PFSK-1 (cell line): ENCODE measurements at regions not wholly inside any gene's neighbourhood (a gene's known extent, or its start where the extent isn't known, plus 50 kb on each side); places are given as distances from the start of the nearest gene placed in this dataset.

Source experiments
- POLR2AphosphoS5 ChIP-seq: IDR thresholded peaks from 2 replicates; pipeline ENCODE4 v1.6.1; 2012; ENCODE audit warnings: low read depth, mild to moderate bottlenecking, control low read depth, low read length, moderate library complexity
- TF ChIP-seq, protein P1 (sequence below), 2 experiments: IDR thresholded peaks; 2 replicates each; pipeline versions ENCODE4 v1.6.1 to v1.8.0; 2011 to 2012; ENCODE audit warnings: low read depth in 2 of 2, low read length in 2 of 2, control low read depth in 1 of 2, inconsistent platforms in 1 of 2, mild to moderate bottlenecking in 1 of 2, moderate library complexity in 1 of 2; ENCODE audit not compliant: insufficient read depth in 1 of 2

DNA sequence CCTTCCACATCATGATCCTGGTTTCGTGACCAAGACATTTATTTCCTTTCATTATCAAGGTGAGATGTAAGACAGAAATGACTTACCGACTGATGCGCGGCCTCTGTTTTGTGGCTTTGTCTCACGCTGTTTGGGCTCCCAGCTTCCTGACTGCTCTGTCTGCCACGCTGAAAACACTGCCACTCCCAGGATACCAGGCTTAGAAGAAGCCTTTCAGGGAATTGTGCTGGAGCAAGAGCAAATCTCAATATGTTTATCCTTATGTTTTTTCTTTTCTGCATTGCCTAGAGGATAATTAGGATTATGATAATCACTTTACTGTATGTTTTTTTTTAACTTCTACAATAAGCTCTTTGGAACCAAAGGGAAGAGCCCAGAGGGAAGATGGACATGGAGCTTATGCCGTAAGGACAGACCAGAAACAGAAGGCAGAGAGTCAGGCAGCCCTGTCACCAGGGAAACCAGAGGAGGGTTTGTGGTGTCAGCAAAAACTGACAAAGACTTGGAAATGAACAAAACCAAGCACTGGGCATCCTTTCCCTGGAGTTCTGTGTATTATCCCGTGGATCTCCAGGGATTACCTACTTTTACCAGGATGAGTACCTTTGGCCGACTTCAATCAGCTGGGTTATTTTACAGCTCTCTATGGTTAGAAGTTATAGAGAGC is 68.2 kb upstream of the ISX start:
- TF ChIP-seq, protein P1, sequence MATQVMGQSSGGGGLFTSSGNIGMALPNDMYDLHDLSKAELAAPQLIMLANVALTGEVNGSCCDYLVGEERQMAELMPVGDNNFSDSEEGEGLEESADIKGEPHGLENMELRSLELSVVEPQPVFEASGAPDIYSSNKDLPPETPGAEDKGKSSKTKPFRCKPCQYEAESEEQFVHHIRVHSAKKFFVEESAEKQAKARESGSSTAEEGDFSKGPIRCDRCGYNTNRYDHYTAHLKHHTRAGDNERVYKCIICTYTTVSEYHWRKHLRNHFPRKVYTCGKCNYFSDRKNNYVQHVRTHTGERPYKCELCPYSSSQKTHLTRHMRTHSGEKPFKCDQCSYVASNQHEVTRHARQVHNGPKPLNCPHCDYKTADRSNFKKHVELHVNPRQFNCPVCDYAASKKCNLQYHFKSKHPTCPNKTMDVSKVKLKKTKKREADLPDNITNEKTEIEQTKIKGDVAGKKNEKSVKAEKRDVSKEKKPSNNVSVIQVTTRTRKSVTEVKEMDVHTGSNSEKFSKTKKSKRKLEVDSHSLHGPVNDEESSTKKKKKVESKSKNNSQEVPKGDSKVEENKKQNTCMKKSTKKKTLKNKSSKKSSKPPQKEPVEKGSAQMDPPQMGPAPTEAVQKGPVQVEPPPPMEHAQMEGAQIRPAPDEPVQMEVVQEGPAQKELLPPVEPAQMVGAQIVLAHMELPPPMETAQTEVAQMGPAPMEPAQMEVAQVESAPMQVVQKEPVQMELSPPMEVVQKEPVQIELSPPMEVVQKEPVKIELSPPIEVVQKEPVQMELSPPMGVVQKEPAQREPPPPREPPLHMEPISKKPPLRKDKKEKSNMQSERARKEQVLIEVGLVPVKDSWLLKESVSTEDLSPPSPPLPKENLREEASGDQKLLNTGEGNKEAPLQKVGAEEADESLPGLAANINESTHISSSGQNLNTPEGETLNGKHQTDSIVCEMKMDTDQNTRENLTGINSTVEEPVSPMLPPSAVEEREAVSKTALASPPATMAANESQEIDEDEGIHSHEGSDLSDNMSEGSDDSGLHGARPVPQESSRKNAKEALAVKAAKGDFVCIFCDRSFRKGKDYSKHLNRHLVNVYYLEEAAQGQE (IDR thresholded peaks at IDR 0.05; ENCODE audit: insufficient read depth in 1 of 2, low read depth in 2 of 2, low read length in 2 of 2), result no peak
- TF ChIP-seq POLR2AphosphoS5, result no peak
